ENCODE measurements at regions not wholly inside any gene's neighbourhood (a gene's known extent, or its start where the extent isn't known, plus 50 kb on each side); places are given as distances from the start of the nearest gene placed in this dataset.

DNA sequence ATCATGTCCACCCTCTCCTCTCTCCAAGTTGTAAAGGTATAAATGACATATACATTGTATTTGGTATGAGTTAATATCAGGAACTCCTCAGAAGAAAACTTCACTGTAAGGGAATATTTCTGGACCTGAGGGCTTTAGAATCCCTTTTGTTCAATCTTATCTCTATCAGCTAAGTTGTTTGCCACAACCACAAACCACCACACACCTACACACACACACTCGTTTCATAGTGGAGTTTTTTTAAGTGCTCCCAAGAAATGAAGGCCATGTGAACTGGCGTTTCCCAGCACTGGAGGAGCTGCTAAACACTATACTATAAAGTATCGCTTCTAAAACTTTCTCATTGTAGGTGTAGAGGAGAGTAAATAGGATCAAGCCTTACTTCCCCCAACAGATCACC lies 64.8 kb upstream of the GHITM start:
- TF ChIP-seq, protein P1, sequence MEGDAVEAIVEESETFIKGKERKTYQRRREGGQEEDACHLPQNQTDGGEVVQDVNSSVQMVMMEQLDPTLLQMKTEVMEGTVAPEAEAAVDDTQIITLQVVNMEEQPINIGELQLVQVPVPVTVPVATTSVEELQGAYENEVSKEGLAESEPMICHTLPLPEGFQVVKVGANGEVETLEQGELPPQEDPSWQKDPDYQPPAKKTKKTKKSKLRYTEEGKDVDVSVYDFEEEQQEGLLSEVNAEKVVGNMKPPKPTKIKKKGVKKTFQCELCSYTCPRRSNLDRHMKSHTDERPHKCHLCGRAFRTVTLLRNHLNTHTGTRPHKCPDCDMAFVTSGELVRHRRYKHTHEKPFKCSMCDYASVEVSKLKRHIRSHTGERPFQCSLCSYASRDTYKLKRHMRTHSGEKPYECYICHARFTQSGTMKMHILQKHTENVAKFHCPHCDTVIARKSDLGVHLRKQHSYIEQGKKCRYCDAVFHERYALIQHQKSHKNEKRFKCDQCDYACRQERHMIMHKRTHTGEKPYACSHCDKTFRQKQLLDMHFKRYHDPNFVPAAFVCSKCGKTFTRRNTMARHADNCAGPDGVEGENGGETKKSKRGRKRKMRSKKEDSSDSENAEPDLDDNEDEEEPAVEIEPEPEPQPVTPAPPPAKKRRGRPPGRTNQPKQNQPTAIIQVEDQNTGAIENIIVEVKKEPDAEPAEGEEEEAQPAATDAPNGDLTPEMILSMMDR (IDR thresholded peaks at IDR 0.05 in 2 of 3, conservative IDR thresholded peaks at IDR 0.05 in 1 of 3; ENCODE audit: borderline replicate concordance in 1 of 3, insufficient read depth in 1 of 3, low read depth in 2 of 3, low read length in 2 of 3) = no peak
- TF ChIP-seq YY1 (IDR thresholded peaks at IDR 0.05; ENCODE audit: extremely low read depth, insufficient replicate concordance, low read depth, low read length) = no peak
- no peak for TF ChIP-seq TCF7L2 (IDR thresholded peaks at IDR 0.05; ENCODE audit: borderline replicate concordance, extremely low read depth, insufficient read depth, insufficient read length)
- TF ChIP-seq EZH2 (IDR thresholded peaks at IDR 0.05) = no peak
- TF ChIP-seq SIN3A (IDR thresholded peaks at IDR 0.05; ENCODE audit: low read depth) = no peak
- no peak for TF ChIP-seq POLR2A (IDR thresholded peaks at IDR 0.05; ENCODE audit: borderline replicate concordance, extremely low read depth, insufficient read depth, insufficient read length)
- TF ChIP-seq EZH2phosphoT487 (IDR thresholded peaks at IDR 0.05; ENCODE audit: borderline replicate concordance) = no peak
- TF ChIP-seq, protein P2, sequence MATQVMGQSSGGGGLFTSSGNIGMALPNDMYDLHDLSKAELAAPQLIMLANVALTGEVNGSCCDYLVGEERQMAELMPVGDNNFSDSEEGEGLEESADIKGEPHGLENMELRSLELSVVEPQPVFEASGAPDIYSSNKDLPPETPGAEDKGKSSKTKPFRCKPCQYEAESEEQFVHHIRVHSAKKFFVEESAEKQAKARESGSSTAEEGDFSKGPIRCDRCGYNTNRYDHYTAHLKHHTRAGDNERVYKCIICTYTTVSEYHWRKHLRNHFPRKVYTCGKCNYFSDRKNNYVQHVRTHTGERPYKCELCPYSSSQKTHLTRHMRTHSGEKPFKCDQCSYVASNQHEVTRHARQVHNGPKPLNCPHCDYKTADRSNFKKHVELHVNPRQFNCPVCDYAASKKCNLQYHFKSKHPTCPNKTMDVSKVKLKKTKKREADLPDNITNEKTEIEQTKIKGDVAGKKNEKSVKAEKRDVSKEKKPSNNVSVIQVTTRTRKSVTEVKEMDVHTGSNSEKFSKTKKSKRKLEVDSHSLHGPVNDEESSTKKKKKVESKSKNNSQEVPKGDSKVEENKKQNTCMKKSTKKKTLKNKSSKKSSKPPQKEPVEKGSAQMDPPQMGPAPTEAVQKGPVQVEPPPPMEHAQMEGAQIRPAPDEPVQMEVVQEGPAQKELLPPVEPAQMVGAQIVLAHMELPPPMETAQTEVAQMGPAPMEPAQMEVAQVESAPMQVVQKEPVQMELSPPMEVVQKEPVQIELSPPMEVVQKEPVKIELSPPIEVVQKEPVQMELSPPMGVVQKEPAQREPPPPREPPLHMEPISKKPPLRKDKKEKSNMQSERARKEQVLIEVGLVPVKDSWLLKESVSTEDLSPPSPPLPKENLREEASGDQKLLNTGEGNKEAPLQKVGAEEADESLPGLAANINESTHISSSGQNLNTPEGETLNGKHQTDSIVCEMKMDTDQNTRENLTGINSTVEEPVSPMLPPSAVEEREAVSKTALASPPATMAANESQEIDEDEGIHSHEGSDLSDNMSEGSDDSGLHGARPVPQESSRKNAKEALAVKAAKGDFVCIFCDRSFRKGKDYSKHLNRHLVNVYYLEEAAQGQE (IDR thresholded peaks at IDR 0.05; ENCODE audit: low read depth) = no peak
- TF ChIP-seq, protein P3, sequence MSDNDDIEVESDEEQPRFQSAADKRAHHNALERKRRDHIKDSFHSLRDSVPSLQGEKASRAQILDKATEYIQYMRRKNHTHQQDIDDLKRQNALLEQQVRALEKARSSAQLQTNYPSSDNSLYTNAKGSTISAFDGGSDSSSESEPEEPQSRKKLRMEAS (IDR thresholded peaks at IDR 0.05) = no peak
- TF ChIP-seq JUND (IDR thresholded peaks at IDR 0.05) = no peak
- no peak for TF ChIP-seq FOSL1 (IDR thresholded peaks at IDR 0.05; ENCODE audit: low read depth)
- no peak for TF ChIP-seq RAD21 (IDR thresholded peaks at IDR 0.05; ENCODE audit: low read depth)
- TF ChIP-seq CEBPB (IDR thresholded peaks at IDR 0.05; ENCODE audit: low read depth) = no peak
- no peak for TF ChIP-seq SP1 (IDR thresholded peaks at IDR 0.05; ENCODE audit: low read depth)

All from HCT116 (cell line).